CD14-positive monocyte (primary cell): ENCODE measurements at regions not wholly inside any gene's neighbourhood (a gene's known extent, or its start where the extent isn't known, plus 50 kb on each side); places are given as distances from the start of the nearest gene placed in this dataset.
A peak's percentile ranks its signal among the peaks of the same experiment; 100 is the strongest.
"Not testable (repeated sequence)": the region's sequence is repeated elsewhere in the genome, so short reads cannot be mapped to it uniquely, and the experiment has no call there.

Experiments
- DNase-seq, 3 donors: peaks; one replicate each; pipeline ENCODE4 v3.0.0-alpha.2; 2011 to 2022
- H2AFZ ChIP-seq: 2 replicates; pipeline ENCODE4 v1.6.0; 2012; ENCODE audit warnings: mild to moderate bottlenecking, low read depth, low read length, inconsistent platforms; ENCODE audit not compliant: insufficient read depth, poor library complexity, severe bottlenecking
- H3K27ac ChIP-seq, 2 donors: 1 replicate in 1 of 2; 2 replicates in 1 of 2; pipeline ENCODE4 v1.5.1; 2012 to 2013; ENCODE audit warnings: low read length in 2 of 2, control low read depth in 1 of 2, inconsistent platforms in 1 of 2, low read depth in 1 of 2, mild to moderate bottlenecking in 1 of 2
- H3K27me3 ChIP-seq, 2 donors: one replicate each; pipeline versions ENCODE4 v1.6.0 to v1.6.1; 2011 to 2013; ENCODE audit warnings: low read length in 2 of 2; ENCODE audit not compliant: control insufficient read depth in 2 of 2, insufficient read depth in 2 of 2
- H3K36me3 ChIP-seq, 2 donors: replicated peaks in 1 of 2; 1 replicate in 1 of 2; 2 replicates in 1 of 2; pipeline versions ENCODE4 v1.5.1 to v1.6.1; 2012 to 2013; ENCODE audit warnings: low read length in 2 of 2, control low read depth in 1 of 2, inconsistent platforms in 1 of 2, mild to moderate bottlenecking in 1 of 2; ENCODE audit not compliant: insufficient read depth in 2 of 2, control insufficient read depth in 1 of 2
- H3K4me1 ChIP-seq, 2 donors: 1 replicate in 1 of 2; 2 replicates in 1 of 2; pipeline versions ENCODE4 v1.5.1 to v1.6.1; 2012 to 2013; ENCODE audit warnings: low read length in 2 of 2, control low read depth in 1 of 2, inconsistent platforms in 1 of 2, mild to moderate bottlenecking in 1 of 2, moderate library complexity in 1 of 2; ENCODE audit not compliant: insufficient read depth in 2 of 2, control insufficient read depth in 1 of 2
- H3K4me2 ChIP-seq: replicated peaks from 2 replicates; pipeline ENCODE3; 2012; ENCODE audit warnings: low read length, moderate library complexity, mild to moderate bottlenecking; ENCODE audit not compliant: poor library complexity, severe bottlenecking; ENCODE audit errors: extremely low read depth
- H3K4me3 ChIP-seq, 3 experiments: fragments of 200-600 bp in 1 of 3; sonication (generic) in 1 of 3; replicated peaks in 1 of 3; 1 replicate in 2 of 3; 2 replicates in 1 of 3; pipeline ENCODE4 v1.5.1; 2011 to 2013; ENCODE audit warnings: low read length in 3 of 3, mild to moderate bottlenecking in 3 of 3, control low read depth in 2 of 3, low read depth in 2 of 3, inconsistent platforms in 1 of 3, moderate library complexity in 1 of 3
- H3K79me2 ChIP-seq: 2 replicates; pipeline ENCODE4 v1.6.0; 2012; ENCODE audit warnings: mild to moderate bottlenecking, control low read depth, inconsistent platforms, low read length, moderate library complexity; ENCODE audit not compliant: insufficient read depth
- H3K9ac ChIP-seq: 2 replicates; pipeline ENCODE4 v1.6.0; 2017; ENCODE audit warnings: low read length, mild to moderate bottlenecking; ENCODE audit not compliant: insufficient read depth, poor library complexity, severe bottlenecking
- H3K9me3 ChIP-seq, 2 donors: replicated peaks in 1 of 2; 1 replicate in 1 of 2; 2 replicates in 1 of 2; pipeline versions ENCODE4 v1.5.1 to v1.6.1; 2012 to 2013; ENCODE audit warnings: low read length in 2 of 2, control low read depth in 1 of 2; ENCODE audit not compliant: control insufficient read depth in 1 of 2, insufficient read depth in 1 of 2
- H4K20me1 ChIP-seq: 2 replicates; pipeline ENCODE4 v1.6.0; 2012; ENCODE audit warnings: mild to moderate bottlenecking, low read length, control low read depth, moderate library complexity; ENCODE audit not compliant: insufficient read depth
- H3K27ac Mint-ChIP-seq, 7 donors: one replicate each; pipeline ENCODE4 v1.8.0; 2020; ENCODE audit warnings: mild to moderate bottlenecking in 7 of 7, mixed read lengths in 7 of 7, moderate library complexity in 6 of 7, inconsistent platforms in 2 of 7
- H3K27me3 Mint-ChIP-seq, 3 donors: one replicate each; pipeline ENCODE4 v1.8.0; 2021 to 2022; ENCODE audit warnings: low read depth in 3 of 3, mild to moderate bottlenecking in 3 of 3, mixed read lengths in 3 of 3, moderate library complexity in 3 of 3, inconsistent platforms in 1 of 3
- H3K36me3 Mint-ChIP-seq, 2 donors: one replicate each; pipeline ENCODE4 v1.8.0; 2020; ENCODE audit warnings: mixed read lengths in 2 of 2, inconsistent platforms in 1 of 2, mild to moderate bottlenecking in 1 of 2
- H3K4me1 Mint-ChIP-seq: one replicate; pipeline ENCODE4 v1.8.0; 2020; ENCODE audit warnings: mild to moderate bottlenecking, mixed read lengths
- H3K4me3 Mint-ChIP-seq, 2 donors: one replicate each; pipeline ENCODE4 v1.8.0; 2020; ENCODE audit warnings: mild to moderate bottlenecking in 2 of 2, mixed read lengths in 2 of 2, moderate library complexity in 1 of 2
- H3K9me3 Mint-ChIP-seq, 7 donors: one replicate each; pipeline ENCODE4 v1.8.0; 2020 to 2022; ENCODE audit warnings: mixed read lengths in 7 of 7, mild to moderate bottlenecking in 6 of 7, moderate library complexity in 6 of 7, inconsistent platforms in 2 of 7
- WGBS: methylation state at CpG from one replicate; pipeline ENCODE4 v1.1.5; 2013; ENCODE audit warnings: missing lambda C conversion rate; ENCODE audit not compliant: insufficient coverage; 5-methylcytosine and 5-hydroxymethylcytosine counted together
- intact Hi-C, 2 donors: fragments of 100-400 bp; cut with micrococcal nuclease; formaldehyde crosslinking; loops; one replicate each; pipeline versions ENCODE4 v1.15.0 to v1.15.1; 2023

- H3K27ac Mint-ChIP-seq, H3K9ac ChIP-seq, H3K4me3 Mint-ChIP-seq: not testable (repeated sequence)
These were observed 100.8 kb downstream of the ALG1L2 start for GRCh38 chr3:130182475-130182874.

DNA sequence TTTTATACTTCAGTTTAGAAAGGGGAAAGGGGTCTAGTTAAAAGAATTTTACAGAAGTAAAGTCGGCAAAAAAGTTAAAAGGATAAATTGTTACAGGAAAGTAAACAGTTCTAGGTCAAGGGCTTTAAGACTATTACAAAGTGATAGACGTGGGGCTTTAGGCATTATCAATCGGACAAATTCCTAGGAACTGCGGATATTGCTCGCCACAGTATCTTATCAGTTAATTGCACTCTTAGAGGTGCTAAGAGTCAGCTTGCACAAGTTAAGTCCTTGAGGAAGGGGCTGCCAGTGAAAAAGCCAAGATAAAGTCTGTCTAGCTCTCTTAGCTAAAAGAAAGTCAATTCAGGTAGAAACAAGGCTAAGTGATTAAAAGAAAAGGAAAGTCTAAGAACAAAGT, 102.1 kb downstream of the ALG1L2 start:
- H3K9ac ChIP-seq, H3K27me3 ChIP-seq, H3K36me3 Mint-ChIP-seq, H3K4me3 ChIP-seq, H3K27me3 Mint-ChIP-seq, H2AFZ ChIP-seq, H3K4me2 ChIP-seq, H3K27ac Mint-ChIP-seq, DNase-seq, H4K20me1 ChIP-seq, H3K36me3 ChIP-seq, H3K9me3 ChIP-seq, H3K4me1 ChIP-seq, H3K79me2 ChIP-seq, H3K27ac ChIP-seq, H3K4me3 Mint-ChIP-seq, intact Hi-C loops: not testable (repeated sequence)
- WGBS, result 45% methylated on average over 4 of the region's 5 CpGs
- Mint-ChIP-seq H3K9me3 (peaks cover 7 to 15% (median 12%) of the 10 kb centered on the region in 7 donors), H3K4me1 (peaks cover 20% of the 10 kb centered on the region)

More at GRCh38 chr3:130182475-130182874, 100.8 kb downstream of the ALG1L2 start:
- H3K36me3 ChIP-seq, intact Hi-C loops, H2AFZ ChIP-seq, H4K20me1 ChIP-seq, H3K9me3 Mint-ChIP-seq, H3K27me3 Mint-ChIP-seq, H3K79me2 ChIP-seq, H3K4me3 ChIP-seq, H3K27ac ChIP-seq, H3K4me2 ChIP-seq, H3K27me3 ChIP-seq, H3K9me3 ChIP-seq, H3K36me3 Mint-ChIP-seq, H3K4me1 ChIP-seq: not testable (repeated sequence)
- DNase-seq, result peak in 1 of 3 donors; percentile 48
- WGBS, result no CpG with 5 or more reads among the region's 6 CpGs
- peaks cover 16% of the 10 kb centered on the region for H3K4me1 Mint-ChIP-seq

DNA sequence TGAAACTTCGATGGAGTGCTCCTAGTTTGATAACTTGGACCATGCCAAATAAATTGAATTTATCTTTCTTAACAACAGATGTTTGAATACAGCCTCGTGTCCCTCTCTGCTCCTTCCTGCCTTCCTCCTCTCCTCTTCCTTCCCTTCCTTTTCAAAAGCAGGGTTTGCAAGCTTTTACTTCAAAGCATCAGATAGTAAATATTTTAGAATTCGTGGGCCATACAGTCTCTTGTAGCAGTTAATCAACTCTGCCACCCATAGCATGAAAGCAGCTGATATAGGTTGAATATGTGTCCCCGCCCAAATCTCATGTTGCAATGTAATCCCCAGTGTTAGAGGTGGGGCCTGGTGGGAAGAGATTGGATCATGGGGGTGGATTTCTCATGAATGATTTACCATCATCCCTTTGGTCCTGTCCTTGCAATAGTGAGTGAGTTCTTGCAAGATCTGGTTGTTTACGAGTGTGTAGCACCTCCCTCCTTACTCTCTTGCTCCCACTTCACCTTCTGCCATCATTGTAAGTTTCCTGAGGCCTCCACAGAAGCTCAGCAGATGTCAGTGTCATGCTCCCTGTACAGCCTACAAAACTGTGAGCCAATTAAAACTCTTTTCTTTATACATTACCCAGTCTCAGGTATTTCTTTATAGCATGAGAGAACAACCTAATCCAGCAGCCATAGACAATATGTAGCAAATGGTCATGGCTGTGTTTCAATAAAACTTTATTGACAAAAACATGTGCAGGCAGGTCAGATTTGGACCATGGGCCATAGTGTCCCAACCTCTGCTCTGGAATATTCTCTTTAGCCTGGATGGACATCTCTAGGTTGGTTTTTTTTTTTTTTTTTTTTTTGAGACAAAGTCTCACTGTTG, 102.8 kb downstream of the ALG1L2 start:
- DNase-seq, H3K4me2 ChIP-seq, H3K27ac Mint-ChIP-seq, H3K4me3 Mint-ChIP-seq, H3K9ac ChIP-seq, H3K79me2 ChIP-seq, H3K36me3 Mint-ChIP-seq, H3K27ac ChIP-seq, H3K9me3 ChIP-seq, intact Hi-C loops, H3K27me3 ChIP-seq, H3K4me3 ChIP-seq, H4K20me1 ChIP-seq, H3K4me1 ChIP-seq, H2AFZ ChIP-seq, H3K27me3 Mint-ChIP-seq, H3K36me3 ChIP-seq: not testable (repeated sequence)
- peaks cover 13% of the 10 kb centered on the region for H3K4me1 Mint-ChIP-seq
- peaks cover 7 to 15% (median 12%) of the 10 kb centered on the region in 7 donors for H3K9me3 Mint-ChIP-seq
- WGBS, result 20% methylated on average over 1 of the region's 5 CpGs

DNA sequence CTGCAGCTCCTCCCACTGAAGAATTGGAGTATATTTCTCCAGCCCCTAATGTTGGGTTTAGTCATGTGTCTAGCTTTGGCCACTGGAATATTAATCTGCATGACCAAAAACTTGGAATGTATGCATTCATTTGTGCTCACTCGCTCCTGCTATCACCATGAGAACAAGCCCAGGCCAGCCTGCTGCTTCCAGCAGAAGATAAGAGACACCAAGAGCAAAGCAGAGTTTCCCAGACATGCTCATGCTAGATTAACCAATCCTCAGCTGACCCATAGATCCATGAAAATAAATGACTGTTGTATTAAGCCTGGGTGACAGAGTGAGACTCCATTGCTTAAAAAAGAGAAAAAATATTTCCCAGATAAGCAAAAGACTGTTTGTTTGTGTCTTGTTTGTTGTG, 119.6 kb downstream of the ALG1L2 start:
- intact Hi-C loops, H3K4me3 ChIP-seq, H3K27ac ChIP-seq, H3K4me2 ChIP-seq, H2AFZ ChIP-seq, H3K27me3 Mint-ChIP-seq, H4K20me1 ChIP-seq, H3K4me1 ChIP-seq, H3K36me3 ChIP-seq, H3K4me1 Mint-ChIP-seq, H3K36me3 Mint-ChIP-seq, H3K27me3 ChIP-seq, H3K9ac ChIP-seq, DNase-seq, H3K79me2 ChIP-seq, H3K27ac Mint-ChIP-seq, H3K4me3 Mint-ChIP-seq: not testable (repeated sequence)
- no CpG with 5 or more reads among the region's 1 CpG for WGBS
- peaks cover 0 to 16% of the 10 kb centered on the region in 2 donors for H3K9me3 ChIP-seq
- peaks cover 8 to 21% (median 17%) of the 10 kb centered on the region in 7 donors for H3K9me3 Mint-ChIP-seq
